Suprapubic skin (tissue), 4 donors: ENCODE measurements at regions not wholly inside any gene's neighbourhood (a gene's known extent, or its start where the extent isn't known, plus 50 kb on each side); places are given as distances from the start of the nearest gene placed in this dataset.

ENCODE experiments used
- DNase-seq, 2 donors: peaks; one replicate each; pipeline ENCODE4 v3.0.0-alpha.2; 2019; ENCODE audit warnings: low spot score in 2 of 2
- H3K27ac ChIP-seq: fragments of 200-600 bp; sonication (generic); one replicate; pipeline ENCODE4 v1.5.1; 2019
- H3K27me3 ChIP-seq: fragments of 200-600 bp; sonication (generic); one replicate; pipeline ENCODE4 v1.5.1; 2019
- H3K36me3 ChIP-seq: fragments of 200-600 bp; sonication (generic); one replicate; pipeline ENCODE4 v1.5.1; 2019
- H3K4me1 ChIP-seq: fragments of 200-600 bp; sonication (generic); one replicate; pipeline ENCODE4 v1.5.1; 2019
- H3K4me3 ChIP-seq: fragments of 200-600 bp; sonication (generic); one replicate; pipeline ENCODE4 v1.5.1; 2019; ENCODE audit warnings: mild to moderate bottlenecking
- H3K9me3 ChIP-seq: fragments of 200-600 bp; sonication (generic); one replicate; pipeline ENCODE4 v1.5.1; 2019
- CTCF ChIP-seq, 2 donors: fragments of 200-600 bp in 1 of 2; fragments of 450-650 bp in 1 of 2; sonication (generic) in 1 of 2; IDR thresholded peaks; one replicate each; pipeline ENCODE4 v1.5.1; 2016 to 2019; ENCODE audit warnings: antibody characterized with exemption in 2 of 2, mild to moderate bottlenecking in 1 of 2, moderate library complexity in 1 of 2
- EP300 ChIP-seq: sonication (generic); formaldehyde crosslinking; IDR thresholded peaks from one replicate; pipeline ENCODE4 v1.6.1; 2017; ENCODE audit warnings: antibody characterized with exemption
- POLR2A ChIP-seq, 2 donors: fragments of 450-650 bp; IDR thresholded peaks; one replicate each; pipeline ENCODE4 v1.6.1; 2017; ENCODE audit warnings: antibody characterized with exemption in 2 of 2, mild to moderate bottlenecking in 2 of 2, moderate library complexity in 2 of 2
- POLR2AphosphoS5 ChIP-seq, 3 donors: sonication (generic); formaldehyde crosslinking; IDR thresholded peaks; one replicate each; pipeline ENCODE4 v1.6.1; 2017; ENCODE audit warnings: antibody characterized with exemption in 3 of 3
- WGBS: methylation state at CpG from one replicate; pipeline ENCODE4 v1.1.5; 2018; 5-methylcytosine and 5-hydroxymethylcytosine counted together

- Histone ChIP-seq H3K4me3 (no peak overlapping the region), H3K4me1 (peaks cover 6% of the 10 kb centered on the region), H3K27me3 (no peaks in the 10 kb centered on the region), H3K27ac (no peak overlapping the region), H3K9me3 (no peaks in the 10 kb centered on the region), H3K36me3 (no peaks in the 10 kb centered on the region)
- 63% methylated on average over 8 of the region's 8 CpGs for WGBS
- no peak for DNase-seq
- TF ChIP-seq EP300 (no peak), POLR2A (IDR thresholded peaks at IDR 0.05) (no peak), CTCF (IDR thresholded peaks at IDR 0.05) (no peak), POLR2AphosphoS5 (IDR thresholded peaks at IDR 0.05) (no peak)
Measured at GRCh38 chr6:14758421-14759081, 487.3 kb upstream of the JARID2 start.

- Histone ChIP-seq H3K4me1 (peaks cover 6% of the 10 kb centered on the region), H3K4me3 (no peak overlapping the region), H3K9me3 (no peaks in the 10 kb centered on the region), H3K27me3 (no peaks in the 10 kb centered on the region), H3K36me3 (no peaks in the 10 kb centered on the region), H3K27ac (no peak overlapping the region)
- no peak for DNase-seq
- no peak for TF ChIP-seq EP300
- no peak for TF ChIP-seq POLR2A (IDR thresholded peaks at IDR 0.05)
- TF ChIP-seq CTCF (IDR thresholded peaks at IDR 0.05), result no peak
- TF ChIP-seq POLR2AphosphoS5 (IDR thresholded peaks at IDR 0.05), result no peak
- WGBS, result 92% methylated on average over 4 of the region's 4 CpGs
Measured at GRCh38 chr6:14759976-14760672, 485.7 kb upstream of the JARID2 start.

GRCh38 chr6:14762077-14762476 is 483.8 kb upstream of the JARID2 start:
- WGBS, result 92% methylated on average over 8 of the region's 8 CpGs
- H3K4me3 ChIP-seq, result no peak overlapping the region
- peaks cover 6% of the 10 kb centered on the region for H3K4me1 ChIP-seq
- no peak overlapping the region for H3K27ac ChIP-seq
- H3K27me3 ChIP-seq, result no peaks in the 10 kb centered on the region
- H3K9me3 ChIP-seq, result no peaks in the 10 kb centered on the region
- H3K36me3 ChIP-seq, result no peaks in the 10 kb centered on the region
- no peak for DNase-seq
- TF ChIP-seq POLR2A (IDR thresholded peaks at IDR 0.05) (no peak), CTCF (IDR thresholded peaks at IDR 0.05) (no peak), EP300 (no peak)

- TF ChIP-seq EP300 (no peak), POLR2A (IDR thresholded peaks at IDR 0.05) (no peak), POLR2AphosphoS5 (IDR thresholded peaks at IDR 0.05) (no peak), CTCF (IDR thresholded peaks at IDR 0.05) (no peak)
- H3K27me3 ChIP-seq, result no peaks in the 10 kb centered on the region
- H3K36me3 ChIP-seq, result no peaks in the 10 kb centered on the region
- no peak overlapping the region for H3K4me3 ChIP-seq
- no peak for DNase-seq
- peak overlapping the region; percentile 60 for H3K27ac ChIP-seq
- H3K4me1 ChIP-seq, result peaks cover 13% of the 10 kb centered on the region
- H3K9me3 ChIP-seq, result no peaks in the 10 kb centered on the region
- WGBS, result 50% methylated on average over 6 of the region's 6 CpGs
Measured at GRCh38 chr6:14763139-14763538, 482.7 kb upstream of the JARID2 start.

- H3K4me1 ChIP-seq, result peaks cover 12% of the 10 kb centered on the region
- no peaks in the 10 kb centered on the region for H3K9me3 ChIP-seq
- TF ChIP-seq CTCF (IDR thresholded peaks at IDR 0.05) (no peak), POLR2AphosphoS5 (IDR thresholded peaks at IDR 0.05) (no peak), POLR2A (IDR thresholded peaks at IDR 0.05) (no peak), EP300 (no peak)
- no peak overlapping the region for H3K4me3 ChIP-seq
- 63% methylated on average over 1 of the region's 1 CpG for WGBS
- no peaks in the 10 kb centered on the region for H3K27me3 ChIP-seq
- H3K36me3 ChIP-seq, result no peaks in the 10 kb centered on the region
- DNase-seq, result no peak
- peak overlapping the region; percentile 60 for H3K27ac ChIP-seq
Measured at GRCh38 chr6:14763616-14764015, 482.3 kb upstream of the JARID2 start.
